ENCODE measurements at regions not wholly inside any gene's neighbourhood (a gene's known extent, or its start where the extent isn't known, plus 50 kb on each side); places are given as distances from the start of the nearest gene placed in this dataset.
"Not testable (repeated sequence)": the region's sequence is repeated elsewhere in the genome, so short reads cannot be mapped to it uniquely, and the experiment has no call there.

DNA sequence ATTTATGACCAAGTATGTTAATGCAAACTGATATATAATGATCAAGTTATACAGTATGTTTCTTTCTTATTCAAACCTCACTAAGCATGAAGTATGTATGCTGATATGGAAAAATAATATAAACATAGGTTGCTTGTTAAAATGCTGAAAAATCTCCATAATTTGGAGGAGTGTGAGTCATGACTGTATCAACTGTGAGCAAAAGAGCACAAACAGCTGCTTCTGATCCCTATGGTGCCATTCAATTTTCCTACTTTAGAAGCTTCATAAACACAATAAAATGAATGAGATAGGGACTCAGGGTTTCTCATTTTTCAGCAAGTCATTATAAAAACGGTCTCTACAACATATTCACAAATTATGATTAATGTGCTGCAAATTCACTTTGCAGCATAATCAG is 129.9 kb upstream of the TFPI start:
- no peak for DNase-seq (ENCODE audit: insufficient read length, low spot score)
- no peak for FAIRE-seq
- TF ChIP-seq, protein P1, sequence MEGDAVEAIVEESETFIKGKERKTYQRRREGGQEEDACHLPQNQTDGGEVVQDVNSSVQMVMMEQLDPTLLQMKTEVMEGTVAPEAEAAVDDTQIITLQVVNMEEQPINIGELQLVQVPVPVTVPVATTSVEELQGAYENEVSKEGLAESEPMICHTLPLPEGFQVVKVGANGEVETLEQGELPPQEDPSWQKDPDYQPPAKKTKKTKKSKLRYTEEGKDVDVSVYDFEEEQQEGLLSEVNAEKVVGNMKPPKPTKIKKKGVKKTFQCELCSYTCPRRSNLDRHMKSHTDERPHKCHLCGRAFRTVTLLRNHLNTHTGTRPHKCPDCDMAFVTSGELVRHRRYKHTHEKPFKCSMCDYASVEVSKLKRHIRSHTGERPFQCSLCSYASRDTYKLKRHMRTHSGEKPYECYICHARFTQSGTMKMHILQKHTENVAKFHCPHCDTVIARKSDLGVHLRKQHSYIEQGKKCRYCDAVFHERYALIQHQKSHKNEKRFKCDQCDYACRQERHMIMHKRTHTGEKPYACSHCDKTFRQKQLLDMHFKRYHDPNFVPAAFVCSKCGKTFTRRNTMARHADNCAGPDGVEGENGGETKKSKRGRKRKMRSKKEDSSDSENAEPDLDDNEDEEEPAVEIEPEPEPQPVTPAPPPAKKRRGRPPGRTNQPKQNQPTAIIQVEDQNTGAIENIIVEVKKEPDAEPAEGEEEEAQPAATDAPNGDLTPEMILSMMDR (IDR thresholded peaks at IDR 0.05; ENCODE audit: insufficient read depth, missing control alignments) = no peak

DNA sequence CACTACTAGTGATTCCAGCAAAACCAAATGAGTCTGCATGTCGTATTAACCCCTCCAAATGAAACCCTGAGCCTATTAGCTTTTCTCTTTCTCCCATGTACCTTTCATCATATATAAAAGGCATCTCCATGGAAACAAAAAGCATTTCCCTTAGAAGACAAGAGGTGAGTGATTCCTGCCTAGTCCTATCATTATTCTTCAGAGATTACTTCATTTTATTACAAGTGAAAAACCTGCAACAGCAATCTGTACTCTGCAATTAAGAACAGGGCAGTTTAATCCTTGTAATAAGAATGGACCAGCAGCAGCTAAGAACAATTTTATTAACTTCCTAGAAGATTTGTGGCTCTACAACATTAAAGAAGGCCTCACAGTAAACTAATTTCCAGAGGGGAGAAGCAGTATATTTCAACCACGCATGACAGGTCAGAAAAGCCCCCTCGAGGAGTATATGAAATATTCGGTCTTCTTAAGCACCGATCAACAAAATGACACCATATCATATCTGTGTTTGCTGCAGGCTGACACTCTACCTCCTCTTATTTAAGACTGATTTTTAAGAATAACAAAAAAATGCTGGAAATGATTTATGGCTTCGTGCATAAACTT is 132.3 kb upstream of the TFPI start:
- DNase-seq (ENCODE audit: insufficient read length, low spot score) (no peak), FAIRE-seq (no peak)
- TF ChIP-seq, protein P1 (IDR thresholded peaks at IDR 0.05; ENCODE audit: insufficient read depth, missing control alignments) = no peak

DNA sequence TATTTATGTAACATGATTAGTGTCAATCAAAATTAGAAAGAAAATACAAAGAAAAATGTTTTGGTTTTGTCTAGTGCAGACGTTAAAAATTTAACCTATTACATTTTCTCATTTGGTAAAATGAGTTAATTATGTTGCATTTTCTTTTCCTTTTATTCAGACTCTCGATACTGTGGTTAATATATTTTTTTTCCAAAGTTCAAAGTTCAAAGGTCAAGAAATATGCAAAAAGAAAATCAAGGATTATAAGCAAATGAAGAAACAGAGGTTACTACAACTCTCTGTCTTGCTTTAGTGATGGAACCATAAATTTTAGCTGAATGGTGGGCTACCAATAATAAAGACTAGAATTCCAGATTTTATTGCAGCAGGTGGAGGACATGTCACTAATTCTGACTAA is 133.3 kb upstream of the TFPI start:
- DNase-seq (ENCODE audit: insufficient read length, low spot score) (no peak), FAIRE-seq (no peak)
- TF ChIP-seq, protein P1 (IDR thresholded peaks at IDR 0.05; ENCODE audit: insufficient read depth, missing control alignments) = no peak

DNA sequence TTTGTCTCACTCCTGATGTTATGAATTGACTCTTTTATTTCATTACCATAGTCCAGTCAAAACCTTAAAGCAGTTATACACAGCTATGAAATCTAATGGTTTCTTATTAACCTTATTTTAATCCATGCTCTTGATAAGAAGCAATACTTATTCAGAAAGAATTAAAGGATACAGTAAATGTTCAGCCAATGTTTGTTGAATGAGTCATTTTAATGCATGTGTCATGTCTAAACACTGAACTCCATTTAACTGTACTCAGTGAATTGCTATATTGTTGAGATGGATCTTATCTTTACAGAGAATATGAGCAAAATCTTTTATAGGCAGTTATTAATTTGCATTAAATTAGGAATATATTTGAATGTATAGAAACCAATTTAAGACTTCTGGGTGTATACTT is 135.1 kb upstream of the TFPI start:
- FAIRE-seq = no peak
- no peak for DNase-seq (ENCODE audit: insufficient read length, low spot score)
- TF ChIP-seq, protein P1 (IDR thresholded peaks at IDR 0.05; ENCODE audit: insufficient read depth, missing control alignments) = no peak

DNA sequence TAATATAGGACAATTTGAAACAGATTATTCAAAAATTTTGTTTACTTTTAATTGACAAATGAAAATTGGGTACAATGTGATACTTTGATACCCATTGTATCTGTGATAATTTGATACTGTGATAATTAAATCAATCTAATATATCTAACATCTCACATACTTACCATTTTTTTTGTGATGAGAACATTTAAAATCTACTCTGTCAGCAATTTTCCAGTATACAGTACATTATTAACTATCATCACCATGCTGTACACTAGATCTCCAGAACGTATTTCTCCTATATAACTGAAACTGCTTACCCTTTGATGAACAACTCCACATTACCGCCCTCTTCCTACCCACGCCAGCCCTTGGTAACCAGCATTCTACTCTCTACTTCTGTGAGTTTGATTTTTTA is 139.7 kb upstream of the TFPI start:
- FAIRE-seq (no peak), DNase-seq (ENCODE audit: insufficient read length, low spot score) (no peak)
- TF ChIP-seq, protein P1 (IDR thresholded peaks at IDR 0.05; ENCODE audit: insufficient read depth, missing control alignments) = no peak

DNA sequence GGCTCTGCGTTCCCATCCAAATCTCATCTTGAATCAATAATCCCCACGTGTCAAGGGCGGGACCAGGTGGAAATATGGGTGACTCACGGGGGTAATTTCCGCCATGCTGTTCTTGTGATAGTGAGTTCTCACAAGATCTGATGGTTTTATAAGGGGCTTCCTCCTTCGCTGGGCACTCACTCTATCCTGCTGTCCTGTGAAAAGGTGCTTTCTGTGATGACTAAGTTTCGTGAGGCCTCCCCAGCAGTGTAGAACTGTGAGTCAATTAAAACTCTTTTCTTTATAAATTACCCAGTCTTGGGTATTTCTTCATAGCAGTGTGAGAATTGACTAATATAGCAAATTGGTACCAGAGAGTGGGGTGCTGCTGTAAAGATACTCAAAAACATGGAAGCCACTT is 142.4 kb upstream of the TFPI start:
- not testable (repeated sequence) for FAIRE-seq; DNase-seq (ENCODE audit: insufficient read length, low spot score)

DNA sequence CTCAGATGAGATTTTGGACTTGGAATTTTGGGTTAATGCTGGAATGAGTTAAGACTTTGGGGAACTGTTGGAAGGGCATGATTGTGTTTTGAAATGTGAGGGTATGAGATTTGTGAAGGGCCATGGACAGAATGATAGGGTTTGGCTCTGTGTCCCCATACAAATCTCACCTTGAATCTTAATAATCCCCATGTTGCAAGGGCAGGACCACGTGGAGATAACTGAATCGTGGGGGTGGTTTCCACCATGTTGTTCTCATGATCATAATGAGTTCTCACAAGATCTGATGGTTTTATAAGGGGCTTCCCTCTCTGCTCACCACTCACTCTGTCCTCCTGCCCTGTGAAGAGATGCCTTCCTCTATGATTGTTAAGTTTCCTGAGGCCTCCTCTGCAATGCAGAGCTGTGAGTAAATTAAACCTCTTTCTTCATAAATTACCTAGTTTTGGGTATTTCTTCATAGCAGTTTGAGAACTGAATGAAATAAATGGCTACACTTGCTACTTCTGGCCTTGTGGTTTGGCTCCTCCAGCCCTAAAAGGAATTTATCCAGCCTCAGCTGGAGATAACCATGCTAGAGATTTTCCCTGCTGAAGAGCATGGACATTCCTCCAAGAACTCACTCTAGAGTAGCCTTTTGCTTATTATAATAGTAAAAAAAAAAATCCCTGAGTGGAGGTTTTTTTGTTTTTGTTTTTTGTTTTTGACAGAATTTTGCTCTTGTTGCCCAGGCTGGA is 144.3 kb upstream of the TFPI start:
- TF ChIP-seq, protein P1 (IDR thresholded peaks at IDR 0.05; ENCODE audit: insufficient read depth, missing control alignments) = no peak
- DNase-seq (ENCODE audit: insufficient read length, low spot score) (no peak), FAIRE-seq (no peak)
